H1 (cell line): ENCODE measurements at regions not wholly inside any gene's neighbourhood (a gene's known extent, or its start where the extent isn't known, plus 50 kb on each side); places are given as distances from the start of the nearest gene placed in this dataset.

Experiments
- CBX8 ChIP-seq: fragments of 300-800, 300-1000 bp; sonication (generic); IDR thresholded peaks from 2 replicates; pipeline ENCODE4 v1.7.1; 2016; ENCODE audit warnings: low read depth, low read length, borderline replicate concordance
- CREB1 ChIP-seq: IDR thresholded peaks from 2 replicates; pipeline ENCODE4 v1.6.1; 2012; ENCODE audit warnings: inconsistent platforms
- CTCF ChIP-seq, 3 experiments: IDR thresholded peaks; 1 replicate in 2 of 3; 2 replicates in 1 of 3; pipeline versions ENCODE4 v1.5.1 to v1.6.1; 2011; ENCODE audit warnings: low read length in 3 of 3, mild to moderate bottlenecking in 3 of 3, inconsistent platforms in 2 of 3, low read depth in 1 of 3, moderate library complexity in 1 of 3; ENCODE audit not compliant: insufficient read depth in 1 of 3; ENCODE audit errors: control extremely low read depth in 1 of 3
- EGR1 ChIP-seq: IDR thresholded peaks from 2 replicates; pipeline ENCODE4 v1.6.1; 2011; ENCODE audit warnings: low read depth, low read length, borderline replicate concordance
- EZH2 ChIP-seq: fragments of 200-600 bp; sonication (generic); IDR thresholded peaks from 2 replicates; pipeline ENCODE4 v1.7.1; 2012; ENCODE audit warnings: low read depth, mild to moderate bottlenecking, moderate library complexity, low read length, inconsistent platforms; ENCODE audit not compliant: severe bottlenecking
- KDM1A ChIP-seq: fragments of 200-600, 300-600 bp; sonication (generic); IDR thresholded peaks from 2 replicates; pipeline ENCODE4 v1.7.1; 2016; ENCODE audit warnings: mild to moderate bottlenecking, low read length, borderline replicate concordance
- POLR2A ChIP-seq, 2 experiments: IDR thresholded peaks; 1 replicate in 1 of 2; 2 replicates in 1 of 2; pipeline ENCODE4 v1.6.1; 2011; ENCODE audit warnings: low read depth in 2 of 2, low read length in 2 of 2, mild to moderate bottlenecking in 2 of 2; ENCODE audit errors: control extremely low read depth in 1 of 2
- POLR2AphosphoS5 ChIP-seq: IDR thresholded peaks from 2 replicates; pipeline ENCODE4 v1.6.1; 2011; ENCODE audit warnings: low read depth, low read length
- RFX5 ChIP-seq: IDR thresholded peaks from 2 replicates; pipeline ENCODE4 v1.6.1; 2011; ENCODE audit warnings: low read depth, low read length, improper control_type of control experiment, borderline replicate concordance
- SP1 ChIP-seq: IDR thresholded peaks from 2 replicates; pipeline ENCODE4 v1.6.1; 2011; ENCODE audit warnings: low read depth, low read length
- USF2 ChIP-seq: IDR thresholded peaks from 2 replicates; pipeline ENCODE4 v1.6.1; 2011; ENCODE audit warnings: low read length, improper control_type of control experiment

DNA sequence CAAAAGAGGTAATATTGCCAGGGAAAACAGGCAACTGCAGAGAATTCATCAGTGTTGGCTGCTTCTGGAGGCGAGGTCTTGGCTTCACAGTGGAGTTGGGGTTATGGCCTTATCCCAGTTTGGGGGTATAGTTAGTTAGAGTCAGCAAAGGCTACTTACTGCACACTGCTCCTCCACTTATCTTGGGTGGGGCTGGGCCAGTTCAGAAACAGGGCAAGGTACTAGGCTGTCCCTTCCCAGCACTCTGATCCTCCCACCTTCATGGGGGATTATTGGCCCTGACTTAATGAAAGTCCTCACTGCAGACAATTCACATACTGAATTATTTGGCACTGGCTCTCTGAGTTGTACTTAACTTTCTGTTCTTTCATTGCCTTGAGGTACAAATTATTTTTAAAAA, 189.6 kb downstream of the NRIP1 start:
- TF ChIP-seq CTCF (IDR thresholded peaks at IDR 0.05; ENCODE audit: control extremely low read depth in 1 of 3, insufficient read depth in 1 of 3, low read depth in 1 of 3, low read length in 3 of 3) (no peak), USF2 (no peak), POLR2A (IDR thresholded peaks at IDR 0.05; ENCODE audit: control extremely low read depth in 1 of 2, low read depth in 2 of 2, low read length in 2 of 2) (no peak), KDM1A (no peak), EZH2 (no peak), CREB1 (no peak), RFX5 (no peak), EGR1 (no peak), SP1 (no peak), CBX8 (no peak), POLR2AphosphoS5 (no peak)
